Activated CD4-positive, CD25-positive, alpha-beta regulatory T cell treated with anti-CD3 and anti-CD28 coated beads, Interleukin-2, amount 50 U/mL, for 16 hours (primary cell): ENCODE measurements at regions not wholly inside any gene's neighbourhood (a gene's known extent, or its start where the extent isn't known, plus 50 kb on each side); places are given as distances from the start of the nearest gene placed in this dataset.

Source experiments
- DNase-seq: peaks from one replicate; pipeline ENCODE4 v3.0.0-alpha.2; 2020; ENCODE audit warnings: low read depth, low spot score

DNA sequence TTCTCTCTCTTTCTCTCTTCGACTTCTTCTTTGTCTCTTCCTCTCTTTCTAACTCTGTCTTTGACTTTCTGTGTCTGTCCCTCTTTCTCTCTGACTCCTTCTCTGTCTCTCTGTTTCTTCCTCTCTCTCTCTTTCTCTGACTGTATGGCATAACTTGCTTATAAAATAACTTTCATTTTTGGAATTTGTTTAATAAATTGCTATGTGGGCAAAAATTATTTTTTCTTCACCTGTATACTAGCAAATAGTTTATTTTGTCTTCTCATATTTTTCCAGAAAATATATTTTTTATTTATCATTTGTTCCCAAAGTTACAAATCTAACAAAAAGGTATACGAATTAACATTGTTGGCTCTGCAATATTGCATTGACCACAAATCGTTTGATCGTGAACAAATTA, 305.7 kb upstream of the FAM98A start:
- DNase-seq, result no peak

DNA sequence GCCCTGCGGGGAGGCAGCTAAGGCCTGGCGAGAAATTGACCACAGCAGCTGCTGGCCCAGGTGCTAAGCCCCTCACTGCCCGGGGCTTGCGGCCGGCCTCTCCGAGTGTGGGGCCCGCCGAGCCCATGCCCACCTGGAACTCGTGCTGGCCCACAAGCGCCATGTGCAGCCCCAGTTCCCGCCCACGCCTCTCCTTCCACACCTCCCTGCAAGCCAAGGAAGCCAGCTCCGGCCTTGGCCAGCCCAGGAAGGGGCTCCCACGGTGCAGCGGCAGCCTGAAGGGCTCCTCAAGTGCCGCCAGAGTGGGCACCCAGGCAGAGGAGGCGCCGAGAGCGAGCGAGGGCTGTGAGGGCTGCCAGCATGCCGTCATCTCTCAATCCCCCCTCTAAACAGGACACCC, 304.6 kb upstream of the FAM98A start:
- DNase-seq, result no peak

DNA sequence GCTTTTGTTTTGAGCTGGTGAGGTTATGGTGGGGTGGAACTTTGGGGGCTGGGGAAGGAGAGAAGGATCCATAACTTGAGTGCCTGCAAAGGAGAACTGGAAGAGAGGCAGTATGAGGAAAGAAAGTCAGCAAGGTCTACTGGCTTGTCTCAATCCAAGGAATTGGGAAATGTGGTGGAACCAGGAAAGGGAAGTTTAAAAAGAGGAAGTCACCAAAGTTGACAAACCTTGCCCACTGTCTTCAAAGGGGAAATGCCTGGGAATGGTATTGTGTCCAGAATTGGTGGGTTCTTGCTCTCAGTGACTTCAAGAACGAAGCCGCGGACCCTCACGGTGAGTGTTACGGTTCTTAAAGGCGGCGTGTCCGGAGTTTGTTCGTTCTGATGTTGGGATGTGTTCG, 304.1 kb upstream of the FAM98A start:
- DNase-seq, result no peak

DNA sequence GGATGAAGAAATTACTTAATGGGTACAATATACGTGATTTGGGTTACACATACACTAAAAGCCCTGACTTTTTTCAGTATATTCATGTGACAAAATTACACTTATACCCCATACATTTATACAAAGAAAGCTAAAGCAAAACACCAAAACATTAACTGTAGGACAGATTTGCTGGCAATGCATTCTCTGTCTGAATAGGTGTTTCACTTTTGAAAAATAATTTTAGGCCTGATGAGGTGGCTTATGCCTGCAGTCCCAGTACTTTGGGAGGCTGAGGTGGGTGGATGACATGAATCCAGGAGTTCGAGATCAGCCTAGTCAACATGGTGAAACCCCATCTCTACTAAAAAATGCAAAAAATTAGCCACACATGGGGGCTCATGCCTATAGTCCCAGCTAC, 301.5 kb upstream of the FAM98A start:
- no peak for DNase-seq

DNA sequence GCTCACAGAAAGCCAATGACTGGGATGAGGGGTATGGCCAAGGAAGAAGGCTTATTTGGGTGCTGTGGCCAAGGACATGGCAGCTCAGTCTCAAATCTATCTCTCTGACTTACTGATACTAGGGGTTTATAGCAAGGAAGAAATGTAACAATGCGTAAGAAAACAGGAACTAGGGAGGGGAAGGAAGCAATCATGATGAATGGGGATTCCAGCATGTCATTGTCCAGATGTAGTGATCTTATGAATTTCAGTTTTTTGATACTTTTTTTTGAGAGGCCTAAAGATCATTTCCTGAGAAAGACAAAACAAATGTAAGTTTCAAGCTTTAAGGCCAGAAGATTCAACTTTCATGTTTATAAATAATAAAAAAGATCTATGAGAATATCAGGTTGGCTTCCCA, 298.6 kb upstream of the FAM98A start:
- DNase-seq, result no peak

DNA sequence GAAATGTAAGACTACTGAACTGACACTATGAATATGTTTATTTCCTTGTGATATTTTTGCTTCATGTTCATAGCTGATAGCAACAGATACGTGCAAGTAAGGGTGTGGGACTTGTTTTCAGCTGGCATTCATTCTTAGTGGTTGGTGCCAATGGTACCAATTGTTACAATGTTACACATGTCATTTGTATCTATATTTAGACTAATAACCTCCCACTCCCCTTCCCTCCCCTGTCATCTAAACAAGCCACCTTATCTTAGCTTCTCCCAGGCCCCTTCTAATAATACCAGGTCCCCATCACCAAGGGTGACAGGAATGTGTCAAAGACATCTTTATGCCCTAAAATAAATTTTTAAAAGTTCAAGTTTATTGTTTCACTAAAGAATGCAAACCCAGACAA, 294.7 kb upstream of the FAM98A start:
- DNase-seq, result no peak

DNA sequence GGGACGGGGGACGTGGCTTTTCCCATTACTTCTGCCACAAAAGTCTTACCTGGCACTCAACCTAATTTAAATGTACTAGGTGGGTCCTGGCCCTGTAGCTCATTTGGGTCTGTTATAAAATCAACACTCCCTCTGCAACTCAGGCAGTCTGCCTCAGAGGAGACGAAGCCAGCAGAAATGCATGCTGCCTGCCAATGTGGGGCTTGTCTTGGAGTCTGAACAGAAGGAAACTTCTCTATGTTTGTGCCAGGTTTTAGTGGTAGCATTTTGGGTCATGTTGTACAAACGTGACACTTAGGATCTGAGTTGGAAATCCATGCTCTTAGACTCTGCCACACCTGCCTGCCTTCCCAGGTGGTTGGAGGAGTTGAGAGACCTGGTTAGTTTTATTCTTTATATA, 292.5 kb upstream of the FAM98A start:
- DNase-seq, result no peak

DNA sequence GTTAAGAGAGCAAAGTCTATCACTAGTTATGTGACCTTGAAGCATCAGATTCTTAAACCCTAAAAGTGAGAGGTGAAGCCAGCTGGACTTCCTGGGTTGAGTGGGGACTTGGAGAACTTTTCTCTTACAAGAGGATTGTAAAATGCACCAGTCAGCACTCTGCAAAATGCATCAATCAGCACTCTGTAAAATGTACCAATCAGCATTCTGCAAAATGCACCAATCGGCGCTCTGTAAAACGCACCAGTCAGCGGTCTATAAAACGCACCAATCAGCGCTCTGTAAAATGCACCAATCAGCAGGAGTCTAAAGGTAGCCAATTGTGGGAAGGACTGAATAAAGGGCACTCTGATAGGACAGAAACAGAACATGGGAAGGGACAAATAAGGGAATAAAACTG, 291.6 kb upstream of the FAM98A start:
- DNase-seq, result no peak

DNA sequence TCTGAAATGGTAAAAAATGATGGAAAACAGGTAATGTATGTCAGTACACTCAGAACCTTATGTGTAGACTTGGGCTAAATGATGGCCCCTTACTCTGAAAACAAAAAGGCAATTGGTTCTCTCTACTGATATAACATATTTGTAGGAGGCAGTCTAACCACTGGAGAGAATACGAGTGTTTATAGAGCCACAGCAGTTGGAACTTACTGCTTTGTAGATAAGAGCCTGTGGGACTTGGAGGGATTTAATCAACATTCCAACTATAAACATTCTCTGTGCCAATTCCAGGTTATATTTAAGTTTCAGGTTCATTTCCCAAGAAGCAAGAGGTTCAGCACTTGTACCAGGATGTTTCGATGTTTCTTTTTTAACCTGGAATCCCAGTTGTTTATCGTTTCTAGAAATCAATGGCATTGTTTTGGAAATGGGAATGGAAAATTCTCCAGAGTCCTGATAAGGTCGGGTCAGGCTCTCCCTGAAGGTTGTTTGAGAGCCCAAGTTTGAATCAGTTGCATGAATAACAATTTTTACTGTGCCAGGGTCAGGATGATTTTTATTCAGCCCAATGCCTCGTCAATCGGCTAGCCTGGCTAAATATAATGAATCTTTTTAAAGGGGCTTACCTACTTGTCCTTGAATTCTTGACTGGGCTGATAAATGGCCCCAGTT, 278.4 kb upstream of the FAM98A start:
- no peak for DNase-seq

DNA sequence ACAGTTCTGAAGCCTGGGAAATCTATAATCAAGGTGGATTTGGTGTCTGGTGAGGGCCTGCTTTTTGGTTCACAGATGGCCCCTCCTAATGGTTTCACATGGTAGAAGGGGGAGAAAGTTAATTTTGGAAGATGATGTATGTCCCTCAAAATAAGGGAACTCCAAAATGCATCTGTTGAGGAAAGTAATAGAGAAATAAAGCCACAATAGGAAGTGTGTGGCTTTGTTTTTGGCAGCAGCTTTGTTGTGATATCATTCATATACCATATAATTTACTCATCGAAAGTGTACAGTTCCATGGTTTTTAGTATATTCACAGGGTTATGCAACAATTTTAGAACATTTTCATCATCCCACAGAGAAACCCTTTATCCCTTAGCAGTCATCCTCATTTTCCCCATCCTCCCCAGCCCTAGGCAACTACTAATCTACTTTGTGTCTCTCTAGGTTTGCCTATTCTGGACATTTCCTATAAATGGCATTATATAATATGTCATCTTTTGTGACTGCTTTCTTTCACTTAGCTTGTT, 274.0 kb upstream of the FAM98A start:
- DNase-seq, result no peak

DNA sequence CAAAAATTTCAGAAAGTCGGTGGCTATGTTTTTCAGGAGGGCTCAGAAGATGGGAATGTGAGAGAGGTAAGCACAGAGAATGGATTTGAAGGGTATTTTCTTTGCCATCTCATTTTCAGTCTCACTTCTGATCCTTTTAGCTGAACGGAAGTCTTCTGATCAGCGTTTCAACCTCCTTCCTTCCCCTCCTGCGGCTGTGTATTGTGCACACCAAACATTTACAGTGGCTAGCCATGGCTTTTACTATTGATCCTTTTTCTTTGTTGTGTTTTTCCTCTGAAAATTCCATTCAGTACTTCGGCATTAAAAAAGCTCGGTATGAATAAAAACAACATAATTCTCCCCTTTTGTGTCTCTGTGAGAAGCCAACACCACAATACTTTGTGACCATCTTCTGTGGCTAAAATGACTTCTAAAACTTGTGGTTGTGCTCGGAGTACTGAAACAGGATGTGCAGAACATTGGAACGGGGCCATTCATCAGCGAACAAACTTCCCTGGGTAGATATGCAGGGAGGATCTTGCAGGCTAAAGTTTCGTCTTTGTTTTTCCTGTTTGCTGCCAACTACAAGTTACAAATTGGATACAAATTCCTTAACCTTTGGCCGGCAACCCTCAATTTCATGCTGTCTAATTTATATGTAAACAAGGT, 260.8 kb upstream of the FAM98A start:
- no peak for DNase-seq

DNA sequence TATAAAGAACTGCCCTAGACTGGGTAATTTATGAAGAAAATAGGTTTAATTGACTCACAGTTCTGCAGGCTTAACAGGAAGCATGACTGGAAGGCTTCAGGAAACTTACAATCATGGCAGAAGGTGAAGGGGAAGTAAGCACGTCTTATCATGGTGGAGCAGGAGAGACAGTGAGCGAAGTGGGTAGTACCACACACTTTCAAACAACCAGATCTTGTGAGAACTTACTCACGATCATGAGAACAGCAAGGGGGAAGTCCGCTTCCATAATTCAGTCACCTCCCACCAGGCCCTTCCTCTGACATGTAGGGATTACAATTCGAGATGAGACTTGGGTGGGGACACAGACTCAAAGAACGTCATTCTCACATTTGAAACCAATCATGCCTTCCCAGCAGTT, 260.1 kb upstream of the FAM98A start:
- DNase-seq, result no peak

DNA sequence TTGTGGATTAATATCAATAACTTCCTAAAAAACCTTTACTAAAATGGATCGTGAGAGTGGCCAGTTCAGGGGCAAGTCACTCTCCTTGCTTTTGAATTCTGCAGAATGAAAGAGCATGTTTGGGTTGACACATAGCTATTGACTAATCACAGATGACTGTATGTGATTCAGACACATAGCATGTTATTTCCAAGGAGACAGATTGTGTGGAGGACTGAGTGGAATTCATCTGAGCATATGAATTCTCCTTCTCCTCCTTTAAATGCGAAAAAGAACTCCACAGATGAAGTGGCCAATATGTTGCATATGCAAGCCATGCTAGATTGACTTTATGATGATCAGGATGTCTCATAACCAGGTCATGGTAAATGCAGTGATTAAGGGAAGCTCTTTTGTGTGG, 249.4 kb upstream of the FAM98A start:
- DNase-seq, result no peak

DNA sequence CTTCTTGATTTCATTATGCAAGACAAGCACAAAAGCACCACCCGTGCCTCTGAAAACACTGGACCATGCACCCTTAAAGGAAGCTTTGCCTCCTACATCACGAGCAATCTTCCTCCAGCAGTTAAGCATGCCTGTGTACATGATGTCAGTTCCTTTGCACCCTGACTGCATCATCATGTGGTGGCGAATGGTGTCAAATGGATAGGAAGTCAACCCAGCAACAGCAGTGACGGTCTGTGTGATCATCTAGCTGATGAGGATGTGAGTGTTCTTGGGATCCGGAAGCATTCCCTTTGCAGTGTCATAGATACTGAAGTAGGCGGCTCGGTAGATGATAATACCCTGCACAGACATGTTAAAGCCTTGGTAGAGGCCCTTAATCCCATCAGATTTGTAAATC, 240.7 kb upstream of the FAM98A start:
- DNase-seq, result no peak

DNA sequence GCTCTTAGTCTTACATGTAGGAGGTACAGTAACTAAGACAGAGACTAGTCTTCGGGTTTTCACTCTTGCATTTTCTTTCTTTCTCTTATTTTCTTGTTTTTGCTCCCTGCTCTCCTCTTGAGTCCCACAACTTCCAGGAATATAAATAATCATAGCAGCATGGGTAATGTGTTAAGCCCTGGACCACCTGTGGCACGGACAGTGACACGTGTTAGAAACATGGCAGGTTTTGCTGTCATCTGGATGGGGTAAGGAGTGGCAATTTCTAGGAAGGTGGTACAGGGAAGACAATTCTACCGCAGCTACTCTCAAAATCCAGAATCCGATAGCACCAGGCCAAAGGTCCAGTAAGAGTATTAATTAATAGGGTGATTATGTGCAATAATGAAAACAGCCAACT, 237.5 kb upstream of the FAM98A start:
- DNase-seq, result no peak

DNA sequence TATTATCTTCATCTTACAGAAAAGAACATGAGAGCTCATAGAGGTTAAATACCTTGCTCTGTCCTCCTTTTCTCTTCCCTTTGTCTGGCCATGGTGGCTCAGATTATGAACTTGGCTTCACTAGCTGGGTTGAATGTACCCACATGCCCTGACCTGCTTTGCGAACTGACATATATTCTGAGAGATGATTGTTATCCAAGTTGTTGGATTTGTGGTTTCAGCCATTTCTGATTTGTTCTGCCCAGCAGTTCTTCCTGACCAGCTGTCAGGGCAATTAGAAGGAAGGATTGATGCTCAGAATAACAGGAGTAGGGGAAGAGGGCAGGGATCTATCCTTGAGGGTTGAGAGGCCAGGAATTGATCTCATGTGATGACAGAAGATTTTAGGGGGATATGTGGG, 236.8 kb upstream of the FAM98A start:
- DNase-seq, result no peak

DNA sequence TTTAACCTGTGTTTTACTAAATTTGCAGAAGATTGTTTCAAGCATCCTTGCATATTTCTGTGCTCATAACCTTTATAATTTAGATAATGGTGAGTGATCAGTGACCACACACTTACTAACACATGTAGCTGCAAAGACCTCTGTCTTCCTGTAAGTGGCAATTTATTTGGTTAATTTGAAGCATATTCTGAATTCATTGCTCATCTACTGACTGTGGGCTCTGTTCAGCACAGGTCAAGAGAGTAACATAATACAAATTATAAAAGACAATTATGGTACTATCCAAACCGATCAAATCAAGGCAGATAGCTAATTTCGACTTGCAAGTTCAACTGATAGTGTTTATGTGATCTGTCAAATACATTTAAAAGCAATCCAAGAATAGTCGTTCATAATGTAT, 223.9 kb upstream of the FAM98A start:
- DNase-seq, result no peak

DNA sequence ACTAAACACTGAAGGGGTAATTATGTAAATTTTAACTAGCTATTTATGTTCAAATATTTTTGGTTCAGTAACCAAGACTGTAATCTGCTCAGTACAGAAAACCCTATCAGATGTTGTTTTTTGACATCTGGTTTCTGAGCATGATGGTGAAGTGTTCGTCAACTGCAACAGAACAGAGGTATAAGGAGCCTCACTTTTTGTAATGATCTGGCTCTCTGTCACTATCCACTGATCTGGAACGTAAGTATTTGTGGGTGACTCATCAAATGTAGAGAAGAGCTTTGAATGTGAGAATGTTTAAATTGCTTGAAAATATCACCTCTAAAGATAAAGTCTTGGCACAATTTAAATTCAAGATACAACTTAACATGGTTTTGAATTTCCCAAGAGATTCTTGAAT, 213.6 kb upstream of the FAM98A start:
- DNase-seq, result no peak

DNA sequence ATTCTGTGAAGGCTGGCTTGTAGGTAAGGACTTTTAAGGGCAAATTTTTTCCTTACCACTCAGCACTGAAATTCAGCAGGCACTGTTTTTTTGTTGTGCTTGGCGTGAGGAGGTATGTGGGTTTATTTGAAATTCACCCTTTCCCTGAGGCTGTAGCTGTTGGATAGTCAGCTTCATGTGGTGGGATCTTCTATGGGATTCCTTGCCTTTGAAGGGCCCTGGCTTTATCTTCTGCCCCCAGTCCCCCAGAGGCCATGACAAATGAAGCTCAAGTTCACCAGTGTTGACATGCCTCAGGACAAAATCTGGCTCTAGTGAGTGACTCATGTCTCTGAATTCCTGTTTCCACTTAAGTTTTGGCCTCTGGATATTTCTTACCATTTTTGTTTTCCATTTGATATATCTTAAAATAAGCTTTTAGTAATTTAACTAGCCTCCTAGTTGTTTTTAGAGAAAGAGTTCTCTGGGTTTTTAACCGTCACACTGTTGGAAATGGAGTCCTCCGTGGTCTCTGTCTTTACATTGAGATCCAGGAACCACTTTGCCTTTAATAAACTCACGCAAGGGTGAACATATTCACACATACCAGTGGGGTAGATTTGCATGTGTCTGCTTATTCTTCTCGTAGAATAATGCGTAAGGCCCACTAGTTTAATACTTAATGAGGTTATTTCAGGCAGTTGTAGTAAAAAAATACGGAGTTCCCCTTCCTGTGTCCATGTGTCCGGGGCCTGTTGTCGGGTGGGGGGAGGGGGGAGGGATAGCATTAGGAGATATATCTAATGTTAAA, 211.1 kb upstream of the FAM98A start:
- DNase-seq, result no peak

DNA sequence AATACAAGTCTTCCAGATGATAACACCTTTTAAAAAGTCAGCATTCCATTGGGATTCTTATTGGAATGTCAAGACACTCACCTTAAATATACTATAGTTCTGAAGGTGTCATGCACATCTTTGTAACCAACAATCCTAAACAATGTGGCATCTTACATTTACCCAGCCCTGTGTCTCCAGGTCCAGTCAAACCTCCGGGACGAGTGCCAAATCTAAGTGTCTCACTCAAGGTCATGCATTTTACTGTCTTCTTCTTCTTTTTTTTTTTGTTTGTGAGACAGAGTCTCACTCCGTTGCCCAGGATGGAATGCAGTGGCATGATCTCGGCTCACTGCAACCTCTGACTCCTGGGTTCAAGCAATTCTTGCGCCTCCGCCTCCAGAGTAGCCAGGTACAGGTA, 206.9 kb upstream of the FAM98A start:
- DNase-seq, result no peak

DNA sequence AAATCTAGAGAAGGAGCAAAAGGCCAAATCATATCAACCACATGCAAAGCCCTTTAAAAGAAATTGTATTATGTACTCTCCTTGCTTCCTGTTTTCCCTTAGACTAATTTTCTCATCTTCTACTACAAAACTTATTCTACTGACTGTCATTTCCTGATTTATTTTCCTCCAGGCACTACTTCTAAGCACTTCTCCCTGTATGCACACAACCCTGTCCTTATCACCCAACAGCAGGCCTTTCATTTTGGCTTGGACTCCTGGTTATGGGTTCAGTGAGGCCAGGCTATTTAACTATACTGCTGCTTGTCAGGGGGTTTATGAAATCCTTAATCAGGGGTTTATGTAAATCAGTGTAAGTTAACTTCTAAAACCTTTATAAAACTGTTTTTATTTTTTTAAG, 205.1 kb upstream of the FAM98A start:
- DNase-seq, result no peak

DNA sequence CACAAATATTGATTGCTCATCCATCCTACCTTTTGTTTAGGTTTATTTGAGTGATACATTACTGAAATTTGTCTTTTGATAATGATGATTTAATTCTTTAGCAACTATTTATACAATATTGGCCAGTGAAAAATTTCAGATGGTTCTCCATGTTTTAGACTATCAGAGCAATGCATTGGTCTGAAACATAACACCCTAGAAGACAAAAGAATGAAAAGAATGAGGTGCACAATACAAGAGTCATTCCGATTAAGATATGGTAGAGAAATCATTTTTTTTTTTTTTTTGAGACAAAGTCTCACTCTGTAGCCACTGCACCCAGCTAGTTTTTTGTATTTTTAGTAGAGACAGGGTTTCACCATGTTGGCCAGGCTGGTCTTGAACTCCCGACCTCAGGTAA, 197.4 kb upstream of the FAM98A start:
- DNase-seq, result no peak

DNA sequence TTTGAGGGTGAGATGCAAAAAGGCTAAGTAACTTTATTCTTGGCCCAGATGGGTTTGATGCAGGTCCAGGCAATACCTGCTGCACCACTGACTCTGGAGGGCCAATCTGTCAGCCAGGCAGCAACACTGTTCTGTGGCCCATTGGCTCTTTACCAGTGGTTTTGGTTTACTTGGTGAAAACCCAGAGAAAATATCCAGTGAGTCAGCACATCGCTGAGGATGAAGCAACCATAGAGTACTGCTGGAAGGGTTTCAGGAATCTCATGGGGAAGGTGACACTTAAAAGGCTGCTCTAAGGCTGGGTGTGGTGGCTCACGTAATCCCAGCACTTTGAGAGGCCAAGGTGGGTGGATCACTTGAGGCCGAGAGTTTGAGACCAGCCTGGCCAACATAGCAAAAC, 192.5 kb upstream of the FAM98A start:
- DNase-seq, result no peak
